Neural crest cell (in vitro differentiated cells): ENCODE measurements at regions not wholly inside any gene's neighbourhood (a gene's known extent, or its start where the extent isn't known, plus 50 kb on each side); places are given as distances from the start of the nearest gene placed in this dataset.

Experiments used
- DNase-seq: peaks from one replicate; pipeline ENCODE4 v3.0.0; 2021; ENCODE audit warnings: low read depth, mixed read lengths, low spot score
- H3K27ac Mint-ChIP-seq: one replicate; pipeline ENCODE4 v1.8.0; 2021; ENCODE audit warnings: mild to moderate bottlenecking, mixed read lengths; ENCODE audit not compliant: unreplicated experiment
- H3K27me3 Mint-ChIP-seq: 2 replicates; pipeline ENCODE4 v1.8.0; 2021; ENCODE audit warnings: low read depth, mild to moderate bottlenecking, mixed read lengths
- H3K36me3 Mint-ChIP-seq: 2 replicates; pipeline ENCODE4 v1.8.0; 2021; ENCODE audit warnings: low read depth, mild to moderate bottlenecking, mixed read lengths
- H3K4me1 Mint-ChIP-seq: 2 replicates; pipeline ENCODE4 v1.8.0; 2021; ENCODE audit warnings: mixed read lengths
- H3K4me3 Mint-ChIP-seq: one replicate; pipeline ENCODE4 v1.8.0; 2021; ENCODE audit warnings: mild to moderate bottlenecking, mixed read lengths
- H3K9me3 Mint-ChIP-seq: 2 replicates; pipeline ENCODE4 v1.8.0; 2021; ENCODE audit warnings: mixed read lengths
- TF ChIP-seq, protein P1 (sequence below): fragments of 200-600 bp; sonication (generic); conservative IDR thresholded peaks from 2 replicates; pipeline ENCODE4 v1.5.0; 2021; ENCODE audit warnings: antibody characterized with exemption, mild to moderate bottlenecking

DNA sequence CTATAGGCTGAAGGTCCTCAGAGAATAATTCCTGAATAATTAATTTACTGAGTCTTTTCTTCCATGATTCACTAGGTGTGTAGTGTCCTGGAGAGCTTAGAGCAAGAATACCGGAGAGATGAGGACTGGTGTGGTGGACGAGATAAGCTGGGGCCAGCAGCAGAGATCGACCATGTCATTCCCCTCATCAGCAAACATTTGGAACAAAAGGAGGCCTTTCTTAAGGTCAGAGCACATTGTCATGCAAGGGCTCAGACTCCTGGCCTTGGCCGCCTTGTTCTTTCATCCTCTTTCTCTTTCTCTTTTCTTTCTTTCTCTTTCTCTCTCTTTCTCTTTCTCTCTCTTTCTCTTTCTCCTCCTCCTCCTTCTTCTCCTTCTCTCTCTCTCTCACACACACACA lies 291.4 kb upstream of the UMPS start:
- H3K9me3 Mint-ChIP-seq = peaks cover 4% of the 10 kb centered on the region
- no peaks in the 10 kb centered on the region for H3K27me3 Mint-ChIP-seq
- no peak overlapping the region for H3K4me3 Mint-ChIP-seq
- H3K27ac Mint-ChIP-seq = peak overlapping the region; percentile 94
- peaks cover 30% of the 10 kb centered on the region for H3K36me3 Mint-ChIP-seq
- TF ChIP-seq, protein P1, sequence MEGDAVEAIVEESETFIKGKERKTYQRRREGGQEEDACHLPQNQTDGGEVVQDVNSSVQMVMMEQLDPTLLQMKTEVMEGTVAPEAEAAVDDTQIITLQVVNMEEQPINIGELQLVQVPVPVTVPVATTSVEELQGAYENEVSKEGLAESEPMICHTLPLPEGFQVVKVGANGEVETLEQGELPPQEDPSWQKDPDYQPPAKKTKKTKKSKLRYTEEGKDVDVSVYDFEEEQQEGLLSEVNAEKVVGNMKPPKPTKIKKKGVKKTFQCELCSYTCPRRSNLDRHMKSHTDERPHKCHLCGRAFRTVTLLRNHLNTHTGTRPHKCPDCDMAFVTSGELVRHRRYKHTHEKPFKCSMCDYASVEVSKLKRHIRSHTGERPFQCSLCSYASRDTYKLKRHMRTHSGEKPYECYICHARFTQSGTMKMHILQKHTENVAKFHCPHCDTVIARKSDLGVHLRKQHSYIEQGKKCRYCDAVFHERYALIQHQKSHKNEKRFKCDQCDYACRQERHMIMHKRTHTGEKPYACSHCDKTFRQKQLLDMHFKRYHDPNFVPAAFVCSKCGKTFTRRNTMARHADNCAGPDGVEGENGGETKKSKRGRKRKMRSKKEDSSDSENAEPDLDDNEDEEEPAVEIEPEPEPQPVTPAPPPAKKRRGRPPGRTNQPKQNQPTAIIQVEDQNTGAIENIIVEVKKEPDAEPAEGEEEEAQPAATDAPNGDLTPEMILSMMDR = no peak
- H3K4me1 Mint-ChIP-seq = peaks cover 17% of the 10 kb centered on the region
- DNase-seq = no peak

DNA sequence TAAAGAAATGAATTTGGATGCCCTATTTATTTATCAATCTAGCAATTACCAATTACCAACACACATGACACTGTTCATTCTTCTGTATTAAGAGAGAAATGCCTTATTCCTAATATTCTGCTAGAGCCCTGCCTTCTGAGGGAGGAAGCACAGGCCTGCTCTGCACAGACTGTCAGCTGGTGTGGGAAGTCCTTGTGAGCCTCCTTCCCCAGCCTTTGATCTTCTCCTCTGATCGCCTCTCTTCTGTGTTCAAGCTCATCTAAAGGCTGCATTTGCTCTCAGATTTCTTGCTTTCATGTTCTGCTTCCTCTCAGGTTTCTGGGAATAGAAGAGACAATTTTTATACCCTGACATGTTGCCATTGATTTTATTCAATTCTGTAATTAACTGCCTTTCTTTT lies 290.6 kb upstream of the UMPS start:
- Mint-ChIP-seq H3K4me3 (no peak overlapping the region), H3K27me3 (no peaks in the 10 kb centered on the region), H3K27ac (peak overlapping the region; percentile 46), H3K36me3 (peaks cover 30% of the 10 kb centered on the region), H3K9me3 (peaks cover 4% of the 10 kb centered on the region), H3K4me1 (peaks cover 17% of the 10 kb centered on the region)
- DNase-seq = peak; percentile 3
- TF ChIP-seq, protein P1 = no peak

- TF ChIP-seq, protein P1 = no peak
- no peak overlapping the region for H3K4me3 Mint-ChIP-seq
- peaks cover 16% of the 10 kb centered on the region for H3K36me3 Mint-ChIP-seq
- DNase-seq = no peak
- H3K27ac Mint-ChIP-seq = no peak overlapping the region
- H3K9me3 Mint-ChIP-seq = no peaks in the 10 kb centered on the region
- H3K4me1 Mint-ChIP-seq = peaks cover 17% of the 10 kb centered on the region
- H3K27me3 Mint-ChIP-seq = no peaks in the 10 kb centered on the region
These were observed 288.5 kb upstream of the UMPS start for GRCh38 chr3:124441766-124442165.

- Mint-ChIP-seq H3K4me1 (peaks cover 17% of the 10 kb centered on the region), H3K9me3 (no peaks in the 10 kb centered on the region), H3K36me3 (peaks cover 14% of the 10 kb centered on the region), H3K27ac (no peak overlapping the region), H3K27me3 (no peaks in the 10 kb centered on the region), H3K4me3 (no peak overlapping the region)
- no peak for DNase-seq
- TF ChIP-seq, protein P1 = no peak
These were observed 287.8 kb upstream of the UMPS start for GRCh38 chr3:124442463-124442862.

DNA sequence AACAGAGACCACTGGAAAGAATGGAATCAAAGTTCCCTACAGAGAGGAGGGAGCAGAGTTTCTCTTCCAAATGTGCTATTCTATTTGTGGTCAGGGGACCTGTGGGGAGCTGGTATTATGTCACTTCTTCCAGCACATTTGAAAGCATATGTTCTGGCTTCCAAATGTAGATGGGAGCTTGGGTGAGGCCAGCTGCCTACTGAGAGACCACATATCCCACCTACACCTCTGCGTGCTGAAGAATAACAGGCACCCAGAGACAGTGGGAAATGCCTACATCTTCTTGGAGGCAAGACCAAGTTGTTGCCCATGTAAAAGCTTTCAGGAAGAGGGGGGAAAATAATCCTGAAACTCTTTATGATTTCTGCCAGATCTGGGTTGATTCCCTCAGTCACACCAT lies 286.8 kb upstream of the UMPS start:
- TF ChIP-seq, protein P1 = no peak
- no peak for DNase-seq
- no peaks in the 10 kb centered on the region for H3K9me3 Mint-ChIP-seq
- H3K4me1 Mint-ChIP-seq = peaks cover 16% of the 10 kb centered on the region
- H3K36me3 Mint-ChIP-seq = peaks cover 14% of the 10 kb centered on the region
- no peaks in the 10 kb centered on the region for H3K27me3 Mint-ChIP-seq
- H3K27ac Mint-ChIP-seq = peak overlapping the region; percentile 46
- no peak overlapping the region for H3K4me3 Mint-ChIP-seq

DNA sequence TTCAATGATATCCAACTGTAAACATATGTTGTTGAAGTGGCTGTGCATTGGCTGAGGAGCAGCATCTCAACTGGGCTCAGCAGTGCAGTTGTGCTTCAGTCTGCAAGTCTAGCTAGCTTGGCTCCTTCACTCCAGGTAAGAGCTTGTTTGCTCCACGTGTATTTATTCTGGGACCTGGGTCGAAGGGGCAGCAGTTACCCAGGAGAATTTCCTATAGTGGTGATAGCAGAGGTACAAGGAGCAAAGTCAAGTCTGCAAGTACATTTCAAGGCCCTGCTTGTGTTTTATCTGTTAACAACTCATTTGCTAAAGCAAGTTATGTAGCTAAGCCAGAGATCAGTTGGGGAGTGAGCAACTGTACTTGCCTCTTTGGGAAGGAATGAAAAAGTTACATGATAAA lies 286.2 kb upstream of the UMPS start:
- Mint-ChIP-seq H3K27me3 (no peaks in the 10 kb centered on the region), H3K4me1 (peaks cover 10% of the 10 kb centered on the region), H3K9me3 (no peaks in the 10 kb centered on the region), H3K4me3 (no peak overlapping the region), H3K27ac (no peak overlapping the region), H3K36me3 (peaks cover 14% of the 10 kb centered on the region)
- TF ChIP-seq, protein P1 = no peak
- no peak for DNase-seq
